PFSK-1 (cell line): ENCODE measurements at regions not wholly inside any gene's neighbourhood (a gene's known extent, or its start where the extent isn't known, plus 50 kb on each side); places are given as distances from the start of the nearest gene placed in this dataset.

Experiments used
- FOXP2 ChIP-seq: optimal IDR thresholded peaks from 2 replicates; pipeline ENCODE3; 2011; ENCODE audit warnings: borderline replicate concordance, control low read depth, inconsistent platforms; ENCODE audit not compliant: insufficient read depth; ENCODE audit errors: extremely low read length, extremely low read depth
- POLR2AphosphoS5 ChIP-seq: IDR thresholded peaks from 2 replicates; pipeline ENCODE4 v1.6.1; 2012; ENCODE audit warnings: low read depth, mild to moderate bottlenecking, control low read depth, low read length, moderate library complexity
- REST ChIP-seq, 2 experiments: IDR thresholded peaks; 2 replicates each; pipeline versions ENCODE4 v1.6.1 to v1.8.0; 2011 to 2012; ENCODE audit warnings: low read depth in 2 of 2, low read length in 2 of 2, control low read depth in 1 of 2, inconsistent platforms in 1 of 2, mild to moderate bottlenecking in 1 of 2, moderate library complexity in 1 of 2; ENCODE audit not compliant: insufficient read depth in 1 of 2
- SIN3A ChIP-seq: IDR thresholded peaks from 2 replicates; pipeline ENCODE4 v1.6.1; 2012; ENCODE audit warnings: mild to moderate bottlenecking, low read length, moderate library complexity, borderline replicate concordance; ENCODE audit not compliant: insufficient read depth
- TAF1 ChIP-seq: IDR thresholded peaks from 2 replicates; pipeline ENCODE4 v1.6.1; 2012; ENCODE audit warnings: low read length, control low read depth, borderline replicate concordance; ENCODE audit not compliant: insufficient read depth

GRCh38 chrX:46340696-46341095 lies 204.5 kb downstream of the ZNF674 start:
- no peak for TF ChIP-seq REST (IDR thresholded peaks at IDR 0.05; ENCODE audit: insufficient read depth in 1 of 2, low read depth in 2 of 2, low read length in 2 of 2)
- no peak for TF ChIP-seq POLR2AphosphoS5
- TF ChIP-seq TAF1, result no peak
- TF ChIP-seq SIN3A, result no peak
- TF ChIP-seq FOXP2, result no peak

- TF ChIP-seq TAF1, result no peak
- no peak for TF ChIP-seq FOXP2
Observed at GRCh38 chrX:46333550-46333949, 211.7 kb downstream of the ZNF674 start.

- TF ChIP-seq SIN3A (no peak), POLR2AphosphoS5 (no peak), TAF1 (no peak), FOXP2 (no peak), REST (IDR thresholded peaks at IDR 0.05; ENCODE audit: insufficient read depth in 1 of 2, low read depth in 2 of 2, low read length in 2 of 2) (no peak)
Observed at GRCh38 chrX:46330981-46331380, 214.2 kb downstream of the ZNF674 start.

- no peak for TF ChIP-seq REST (IDR thresholded peaks at IDR 0.05; ENCODE audit: insufficient read depth in 1 of 2, low read depth in 2 of 2, low read length in 2 of 2)
- no peak for TF ChIP-seq POLR2AphosphoS5
- TF ChIP-seq TAF1, result no peak
- no peak for TF ChIP-seq SIN3A
- TF ChIP-seq FOXP2, result no peak
Observed at GRCh38 chrX:46330513-46330912, 214.7 kb downstream of the ZNF674 start.

GRCh38 chrX:46328133-46328532 lies 217.1 kb downstream of the ZNF674 start:
- TF ChIP-seq FOXP2, result no peak
- no peak for TF ChIP-seq REST (IDR thresholded peaks at IDR 0.05; ENCODE audit: insufficient read depth in 1 of 2, low read depth in 2 of 2, low read length in 2 of 2)
- no peak for TF ChIP-seq SIN3A
- no peak for TF ChIP-seq TAF1
- TF ChIP-seq POLR2AphosphoS5, result no peak
